Uterus (tissue), 2 donors: ENCODE measurements at regions not wholly inside any gene's neighbourhood (a gene's known extent, or its start where the extent isn't known, plus 50 kb on each side); places are given as distances from the start of the nearest gene placed in this dataset.

ENCODE experiments used
- CTCF ChIP-seq, 4 experiments: fragments of 200-600 bp in 2 of 4; fragments of 450-650 bp in 2 of 4; sonication (generic) in 2 of 4; IDR thresholded peaks; one replicate each; pipeline ENCODE4 v1.5.1; 2016 to 2019; ENCODE audit warnings: antibody characterized with exemption in 4 of 4, mild to moderate bottlenecking in 2 of 4, moderate library complexity in 1 of 4
- POLR2A ChIP-seq, 2 donors: fragments of 450-650 bp; IDR thresholded peaks; one replicate each; pipeline ENCODE4 v1.6.1; 2016; ENCODE audit warnings: antibody characterized with exemption in 2 of 2, mild to moderate bottlenecking in 1 of 2, moderate library complexity in 1 of 2

- TF ChIP-seq POLR2A (IDR thresholded peaks at IDR 0.05), result no peak
- no peak for TF ChIP-seq CTCF (IDR thresholded peaks at IDR 0.05)
These were observed 465.0 kb upstream of the HSF2 start for GRCh38 chr6:121934451-121934850.
